Tongue (tissue), 1 donor: ENCODE measurements at regions not wholly inside any gene's neighbourhood (a gene's known extent, or its start where the extent isn't known, plus 50 kb on each side); places are given as distances from the start of the nearest gene placed in this dataset.
"Not testable (repeated sequence)": the region's sequence is repeated elsewhere in the genome, so short reads cannot be mapped to it uniquely, and the experiment has no call there.

Experiments
- DNase-seq: peaks from one replicate; pipeline ENCODE4 v3.0.0-alpha.2; 2015

- no peak for DNase-seq
Measured at GRCh38 chr1:98286656-98287055, 365.8 kb upstream of the DPYD start.

GRCh38 chr1:98285286-98285685 lies 364.5 kb upstream of the DPYD start:
- DNase-seq: not testable (repeated sequence)

- no peak for DNase-seq
Measured at GRCh38 chr1:98280049-98280448, 359.2 kb upstream of the DPYD start.

GRCh38 chr1:98278055-98278454 lies 357.2 kb upstream of the DPYD start:
- no peak for DNase-seq

- DNase-seq: no peak
Measured at GRCh38 chr1:98277118-98277517, 356.3 kb upstream of the DPYD start.

GRCh38 chr1:98276514-98276913 lies 355.7 kb upstream of the DPYD start:
- no peak for DNase-seq

DNA sequence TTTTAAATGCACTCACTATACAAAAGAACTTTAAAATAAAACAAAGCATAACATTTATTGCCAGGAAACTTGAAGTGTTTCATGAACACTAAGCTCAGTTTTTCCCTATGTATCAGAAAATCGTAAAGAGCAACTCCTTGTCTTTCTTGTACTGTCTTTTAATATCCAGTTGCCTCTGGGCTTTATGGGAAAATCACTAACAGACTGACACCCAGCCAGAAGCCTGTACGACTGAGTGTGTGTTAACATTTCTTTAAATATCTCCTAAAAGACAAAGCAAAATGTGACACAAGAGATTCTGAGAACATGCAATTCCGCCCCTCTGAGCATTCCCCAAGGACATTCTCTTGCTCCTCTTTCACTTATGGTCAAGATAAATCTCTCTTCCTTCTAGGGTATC lies 347.5 kb upstream of the DPYD start:
- peak; percentile 12 for DNase-seq

DNA sequence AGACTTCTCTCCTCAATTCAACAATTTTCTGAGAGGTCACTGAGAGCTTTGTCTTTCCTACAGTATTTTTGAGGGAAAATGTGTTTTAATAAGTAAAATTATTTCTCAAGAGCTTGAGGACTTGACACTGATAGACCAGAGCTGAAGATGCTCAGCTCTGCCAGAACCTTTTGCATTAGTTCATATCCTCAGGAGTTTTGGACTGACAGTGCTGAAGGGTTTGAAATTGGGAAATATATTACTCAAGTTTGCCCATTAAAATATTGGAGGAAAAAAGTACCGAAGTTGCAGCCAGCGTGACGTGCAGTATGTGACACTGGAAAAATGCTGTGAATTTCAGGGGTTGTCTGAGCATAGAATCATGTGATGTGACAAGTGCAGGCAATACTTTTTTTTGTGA lies 346.6 kb upstream of the DPYD start:
- no peak for DNase-seq

- DNase-seq: no peak
Measured at GRCh38 chr1:98264727-98265126, 343.9 kb upstream of the DPYD start.

- DNase-seq: no peak
Measured at GRCh38 chr1:98260839-98261238, 340.0 kb upstream of the DPYD start.

- no peak for DNase-seq
Measured at GRCh38 chr1:98260412-98260811, 339.6 kb upstream of the DPYD start.

- DNase-seq: no peak
Measured at GRCh38 chr1:98256700-98257099, 335.9 kb upstream of the DPYD start.

DNA sequence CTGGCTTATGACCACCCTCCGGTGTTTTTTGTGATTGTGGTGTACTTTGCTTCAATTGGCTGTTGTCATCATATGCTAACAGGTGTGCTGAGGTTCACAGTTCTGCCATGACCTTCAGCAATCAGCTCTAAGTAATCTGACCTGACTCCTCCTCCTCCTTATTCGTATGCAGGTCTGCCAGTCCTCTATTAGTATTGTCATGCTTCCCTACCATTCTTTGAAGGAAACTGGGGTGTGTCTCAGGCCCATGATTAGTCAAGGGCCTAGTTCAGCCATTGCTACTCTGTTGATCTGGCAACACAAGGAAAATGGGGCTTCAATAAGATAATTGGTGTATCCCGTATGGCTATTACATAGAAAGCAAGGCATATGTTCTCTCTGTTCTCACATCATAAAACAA lies 332.3 kb upstream of the DPYD start:
- DNase-seq: no peak

- DNase-seq: no peak
Measured at GRCh38 chr1:98251497-98251896, 330.7 kb upstream of the DPYD start.

DNA sequence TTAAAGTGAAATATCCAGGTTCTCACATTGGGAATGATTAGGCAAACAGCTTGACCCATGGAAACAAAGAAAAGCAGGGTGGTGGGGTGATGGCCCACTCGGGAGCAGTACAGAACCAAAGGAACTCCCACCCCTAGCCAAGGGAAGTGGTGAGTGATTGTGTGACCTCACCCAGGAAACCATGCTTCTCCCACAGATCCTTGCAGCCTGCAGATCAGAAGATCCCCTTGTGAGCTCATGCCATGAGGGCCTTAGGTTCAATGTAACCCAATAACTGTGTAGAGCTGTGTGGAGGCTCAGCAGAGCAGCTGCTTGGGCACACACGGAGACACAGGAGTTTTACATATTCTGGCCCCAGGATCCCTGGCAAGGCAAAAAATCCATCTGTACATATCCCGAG lies 311.8 kb upstream of the DPYD start:
- no peak for DNase-seq

- no peak for DNase-seq
Measured at GRCh38 chr1:98222706-98223105, 301.9 kb upstream of the DPYD start.

DNA sequence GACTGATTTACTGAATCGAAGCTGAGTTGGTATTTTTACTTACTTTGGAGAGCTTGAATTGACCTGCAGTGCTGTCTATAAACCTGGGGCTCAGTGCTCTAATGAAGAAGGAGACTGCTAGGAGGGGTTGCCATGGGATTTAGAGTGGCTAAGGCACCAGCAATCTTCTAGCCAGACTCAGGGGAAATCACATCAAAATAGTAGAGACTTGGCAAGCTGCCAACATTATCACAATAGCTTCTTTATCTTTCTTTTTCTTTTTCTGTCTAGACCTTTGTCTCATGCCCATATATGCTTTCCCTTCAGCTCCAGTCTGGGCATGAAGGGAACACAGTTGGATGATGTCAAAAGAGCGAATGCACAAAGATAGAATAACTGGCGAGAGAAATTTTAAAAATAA lies 301.1 kb upstream of the DPYD start:
- DNase-seq: peak; percentile 6

GRCh38 chr1:98217601-98218000 lies 296.8 kb upstream of the DPYD start:
- DNase-seq: no peak

DNA sequence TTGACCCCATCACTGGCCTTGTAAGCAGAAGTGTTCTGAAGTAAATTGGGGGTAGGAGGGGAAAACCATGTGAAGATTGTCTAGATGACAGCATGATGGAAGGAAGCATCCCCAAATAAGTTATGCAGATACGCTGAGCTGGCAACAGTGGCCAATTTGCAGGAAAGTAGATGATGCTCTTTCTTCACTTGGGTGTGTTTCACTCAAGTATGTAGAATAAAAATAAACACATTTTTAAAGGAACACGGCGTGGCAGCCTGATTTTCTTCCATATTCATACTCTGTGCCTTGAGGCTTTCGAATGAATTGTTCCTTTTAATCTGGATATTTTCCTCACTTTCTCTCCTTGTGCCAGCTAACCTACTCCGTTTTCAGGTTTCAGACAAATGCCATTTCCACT lies 295.5 kb upstream of the DPYD start:
- DNase-seq: no peak

DNA sequence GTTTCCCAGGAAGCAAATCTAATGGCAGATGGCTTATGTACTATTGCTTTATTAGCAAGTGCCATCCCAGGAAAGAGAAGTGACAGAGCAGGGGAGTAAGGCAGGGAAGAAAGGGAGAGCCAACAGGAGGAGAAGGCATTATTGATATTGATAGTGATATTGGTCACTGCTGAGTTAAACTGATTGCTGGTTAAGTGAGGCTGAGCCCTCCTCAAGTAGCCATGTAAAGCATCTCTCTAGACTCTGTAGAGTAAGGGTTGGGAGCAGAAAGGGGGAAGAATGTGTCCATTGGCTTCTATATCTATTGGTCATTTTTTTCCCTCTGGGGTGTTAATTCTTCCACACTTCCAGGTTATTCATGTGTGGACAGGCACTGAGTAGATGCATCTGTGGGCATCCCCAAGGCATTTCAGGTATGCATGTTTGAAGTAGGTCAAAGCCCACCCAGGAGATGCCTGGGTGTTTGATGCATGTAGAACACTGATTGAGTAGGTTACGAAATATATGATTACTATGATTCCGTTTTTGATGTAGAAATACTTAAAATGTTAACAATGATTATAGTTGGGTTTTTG lies 290.5 kb upstream of the DPYD start:
- DNase-seq: no peak

GRCh38 chr1:98210563-98210962 lies 289.7 kb upstream of the DPYD start:
- DNase-seq: no peak

GRCh38 chr1:98210064-98210463 lies 289.2 kb upstream of the DPYD start:
- no peak for DNase-seq

DNA sequence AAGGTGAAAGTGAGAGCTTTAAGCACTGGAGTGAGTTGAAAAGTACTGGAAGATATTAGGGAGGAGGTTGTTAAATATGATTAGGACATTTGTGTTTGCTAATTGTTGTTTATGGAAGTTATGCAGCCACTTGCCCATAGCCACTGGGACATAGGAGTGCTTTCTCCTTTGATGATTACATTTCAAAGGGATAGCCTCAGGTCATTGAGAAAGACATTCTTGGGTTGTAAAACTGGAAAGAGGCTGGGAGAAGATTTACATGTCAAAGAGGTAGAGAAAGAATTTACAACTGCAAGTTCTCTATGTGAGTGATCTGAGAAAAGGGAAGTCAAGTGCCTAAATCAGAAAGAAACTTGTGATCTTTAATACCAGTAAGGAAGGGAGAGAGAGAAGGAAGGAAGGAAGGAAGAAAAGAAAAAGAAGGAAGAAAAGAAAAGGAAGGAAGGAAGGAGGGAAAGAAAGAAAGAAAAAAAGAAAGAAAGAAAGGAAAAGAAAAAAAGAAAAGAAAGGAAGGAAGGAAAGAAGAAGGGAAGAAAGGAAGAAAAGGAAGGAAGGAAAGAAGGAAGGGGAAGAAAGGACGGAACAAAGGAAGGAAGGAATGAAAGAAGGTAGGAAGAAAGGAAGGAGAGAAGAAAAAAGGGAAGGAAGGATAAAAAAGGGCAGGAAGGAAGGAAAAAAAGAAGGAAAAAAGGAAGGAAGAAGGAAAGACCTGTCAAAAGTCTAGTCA lies 284.6 kb upstream of the DPYD start:
- no peak for DNase-seq

DNA sequence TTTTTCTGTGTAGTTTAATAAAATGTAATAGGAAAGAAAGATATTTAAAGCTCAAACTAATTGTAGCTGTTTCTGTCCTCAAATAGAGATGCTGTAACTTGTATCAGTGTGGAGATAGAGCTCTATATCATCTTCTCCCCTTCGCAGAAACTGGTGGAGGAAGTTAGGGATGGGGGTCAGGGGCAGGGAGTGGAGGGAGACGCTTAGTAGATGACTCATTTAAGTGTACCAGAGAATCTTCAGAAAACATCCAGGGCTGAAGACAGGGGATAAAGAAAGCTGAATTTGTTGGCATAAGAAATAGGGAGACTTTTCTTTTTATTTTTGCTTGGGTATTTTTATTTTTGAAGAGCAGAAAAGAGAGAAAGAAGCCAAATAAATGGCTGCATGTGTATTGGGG lies 282.6 kb upstream of the DPYD start:
- DNase-seq: no peak

DNA sequence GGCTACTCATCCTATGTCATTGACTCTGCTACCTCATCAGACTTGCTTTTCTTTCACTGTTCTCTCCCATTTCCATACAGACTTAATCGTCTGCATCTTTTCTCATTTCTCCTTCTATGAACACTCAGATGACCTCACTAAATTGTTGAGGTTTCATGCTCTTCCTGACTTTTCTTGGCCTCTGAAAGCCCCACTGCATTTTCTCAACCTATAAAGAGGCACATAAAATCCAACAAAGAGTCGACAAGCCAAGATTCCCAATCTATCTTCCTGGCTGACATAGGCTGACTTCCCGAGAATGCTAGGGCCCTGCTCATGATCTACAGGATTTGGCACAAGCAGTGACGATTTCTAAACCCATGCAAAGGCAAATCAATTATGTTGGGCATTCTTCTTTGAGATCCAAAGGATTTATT lies 280.8 kb upstream of the DPYD start:
- DNase-seq: no peak
